ENCODE measurements at regions not wholly inside any gene's neighbourhood (a gene's known extent, or its start where the extent isn't known, plus 50 kb on each side); places are given as distances from the start of the nearest gene placed in this dataset.

- H3K4me3 Mint-ChIP-seq (ENCODE audit: low read depth) = no peak overlapping the region
- no peaks in the 10 kb centered on the region for H3K4me1 Mint-ChIP-seq (ENCODE audit: low read depth)
- H3K27ac Mint-ChIP-seq = no peak overlapping the region
- peaks cover 22% of the 10 kb centered on the region for H3K9me3 Mint-ChIP-seq
- DNase-seq (ENCODE audit: low spot score) = no peak
- no peaks in the 10 kb centered on the region for H3K36me3 Mint-ChIP-seq (ENCODE audit: low read depth)
- H3K27me3 Mint-ChIP-seq (ENCODE audit: low read depth) = no peaks in the 10 kb centered on the region
- intact Hi-C loops (cut with micrococcal nuclease) = no loop called here
Measured at GRCh38 chr14:30082486-30082885, 154.8 kb upstream of the PRKD1 start.

DNA sequence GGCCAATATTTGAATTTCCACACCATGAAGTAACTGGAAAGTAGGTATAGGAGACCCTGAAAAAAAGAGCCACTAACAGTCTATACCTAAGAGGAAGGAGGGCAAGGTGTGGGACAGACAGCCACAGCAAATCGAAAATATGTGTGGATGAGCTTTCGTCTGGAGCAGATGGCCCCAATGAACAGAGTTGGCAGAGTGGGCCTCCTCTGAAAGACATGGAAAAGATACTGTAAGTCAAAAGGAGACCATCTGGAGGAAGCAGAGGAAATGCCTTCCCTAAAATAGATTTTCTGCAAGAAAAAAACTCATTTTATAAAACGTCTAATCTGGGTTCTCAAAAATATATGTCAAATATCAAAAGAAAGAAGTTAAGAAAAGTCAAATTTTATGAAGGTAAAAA, 157.2 kb upstream of the PRKD1 start:
- H3K27ac Mint-ChIP-seq = no peak overlapping the region
- H3K27me3 Mint-ChIP-seq (ENCODE audit: low read depth) = no peaks in the 10 kb centered on the region
- H3K4me3 Mint-ChIP-seq (ENCODE audit: low read depth) = no peak overlapping the region
- H3K36me3 Mint-ChIP-seq (ENCODE audit: low read depth) = no peaks in the 10 kb centered on the region
- H3K9me3 Mint-ChIP-seq = peaks cover 40% of the 10 kb centered on the region
- intact Hi-C loops (cut with micrococcal nuclease) = no loop called here
- no peaks in the 10 kb centered on the region for H3K4me1 Mint-ChIP-seq (ENCODE audit: low read depth)
- no peak for DNase-seq (ENCODE audit: low spot score)

- DNase-seq (ENCODE audit: low spot score) = no peak
- H3K27me3 Mint-ChIP-seq (ENCODE audit: low read depth) = no peaks in the 10 kb centered on the region
- H3K36me3 Mint-ChIP-seq (ENCODE audit: low read depth) = no peaks in the 10 kb centered on the region
- intact Hi-C loops (cut with micrococcal nuclease) = no loop called here
- H3K4me3 Mint-ChIP-seq (ENCODE audit: low read depth) = no peak overlapping the region
- no peaks in the 10 kb centered on the region for H3K4me1 Mint-ChIP-seq (ENCODE audit: low read depth)
- H3K9me3 Mint-ChIP-seq = peaks cover 44% of the 10 kb centered on the region
- H3K27ac Mint-ChIP-seq = no peak overlapping the region
Measured at GRCh38 chr14:30085943-30086342, 158.3 kb upstream of the PRKD1 start.

DNA sequence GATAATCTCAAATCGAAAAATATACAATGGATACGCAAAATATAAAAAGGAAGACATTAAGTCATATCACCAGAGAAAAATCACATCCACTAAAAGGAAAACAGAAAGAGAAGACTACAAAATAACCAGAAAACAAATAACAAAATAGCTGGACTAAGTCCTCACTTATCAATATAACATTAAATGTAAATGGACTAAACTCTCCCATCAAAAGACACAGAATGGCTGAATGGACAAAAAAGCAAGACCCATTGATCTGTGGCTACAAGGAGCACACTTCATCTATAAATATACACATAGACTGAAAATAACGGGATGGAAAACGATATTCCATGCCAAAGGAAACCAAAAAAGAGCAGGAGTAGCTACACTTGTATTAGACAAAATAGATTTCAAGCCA, 161.0 kb upstream of the PRKD1 start:
- H3K4me1 Mint-ChIP-seq (ENCODE audit: low read depth) = no peaks in the 10 kb centered on the region
- no peaks in the 10 kb centered on the region for H3K27me3 Mint-ChIP-seq (ENCODE audit: low read depth)
- no peak overlapping the region for H3K4me3 Mint-ChIP-seq (ENCODE audit: low read depth)
- intact Hi-C loops (cut with micrococcal nuclease) = no loop called here
- no peaks in the 10 kb centered on the region for H3K36me3 Mint-ChIP-seq (ENCODE audit: low read depth)
- H3K27ac Mint-ChIP-seq = no peak overlapping the region
- peaks cover 64% of the 10 kb centered on the region for H3K9me3 Mint-ChIP-seq
- no peak for DNase-seq (ENCODE audit: low spot score)

GRCh38 chr14:30108975-30109700, 181.5 kb upstream of the PRKD1 start:
- H3K9me3 Mint-ChIP-seq = peaks cover 25% of the 10 kb centered on the region
- no peak for DNase-seq (ENCODE audit: low spot score)
- no peak overlapping the region for H3K27ac Mint-ChIP-seq
- intact Hi-C loops (cut with micrococcal nuclease) = no loop called here
- no peaks in the 10 kb centered on the region for H3K36me3 Mint-ChIP-seq (ENCODE audit: low read depth)
- no peak overlapping the region for H3K4me3 Mint-ChIP-seq (ENCODE audit: low read depth)
- no peaks in the 10 kb centered on the region for H3K27me3 Mint-ChIP-seq (ENCODE audit: low read depth)
- no peaks in the 10 kb centered on the region for H3K4me1 Mint-ChIP-seq (ENCODE audit: low read depth)

- Mint-ChIP-seq H3K4me3 (ENCODE audit: low read depth) (no peak overlapping the region), H3K9me3 (peaks cover 6% of the 10 kb centered on the region), H3K36me3 (ENCODE audit: low read depth) (no peaks in the 10 kb centered on the region), H3K4me1 (ENCODE audit: low read depth) (no peaks in the 10 kb centered on the region), H3K27me3 (ENCODE audit: low read depth) (no peaks in the 10 kb centered on the region), H3K27ac (no peak overlapping the region)
- intact Hi-C loops (cut with micrococcal nuclease) = no loop called here
- no peak for DNase-seq (ENCODE audit: low spot score)
Measured at GRCh38 chr14:30114051-30114450, 186.4 kb upstream of the PRKD1 start.

DNA sequence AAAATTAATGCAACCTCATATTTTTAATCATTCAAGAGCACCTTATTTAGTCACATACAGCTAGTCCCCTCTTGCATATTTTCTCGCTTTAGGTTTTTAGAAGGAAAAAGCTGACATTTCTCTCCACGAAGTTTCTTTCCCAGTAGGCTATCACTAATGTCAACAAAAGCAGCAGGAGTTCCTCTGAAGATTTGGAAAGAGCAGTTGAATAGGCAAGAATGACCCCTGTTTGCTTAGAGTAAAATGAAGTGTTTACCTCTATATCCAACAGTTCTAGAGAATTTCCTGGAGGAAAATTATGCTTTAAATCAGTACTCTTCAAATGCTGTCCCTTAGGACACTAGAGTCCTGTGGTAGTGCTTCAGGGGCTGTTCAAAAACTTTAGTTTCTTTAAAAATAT, 188.1 kb upstream of the PRKD1 start:
- Mint-ChIP-seq H3K36me3 (ENCODE audit: low read depth) (no peaks in the 10 kb centered on the region), H3K4me1 (ENCODE audit: low read depth) (no peaks in the 10 kb centered on the region), H3K27me3 (ENCODE audit: low read depth) (no peaks in the 10 kb centered on the region), H3K4me3 (ENCODE audit: low read depth) (no peak overlapping the region), H3K9me3 (peaks cover 3% of the 10 kb centered on the region), H3K27ac (no peak overlapping the region)
- DNase-seq (ENCODE audit: low spot score) = no peak
- intact Hi-C loops (cut with micrococcal nuclease) = no loop called here

- intact Hi-C loops (cut with micrococcal nuclease) = no loop called here
- Mint-ChIP-seq H3K9me3 (no peaks in the 10 kb centered on the region), H3K4me1 (ENCODE audit: low read depth) (no peaks in the 10 kb centered on the region), H3K27ac (no peak overlapping the region), H3K36me3 (ENCODE audit: low read depth) (no peaks in the 10 kb centered on the region), H3K4me3 (ENCODE audit: low read depth) (no peak overlapping the region), H3K27me3 (ENCODE audit: low read depth) (no peaks in the 10 kb centered on the region)
- DNase-seq (ENCODE audit: low spot score) = no peak
Measured at GRCh38 chr14:30118992-30119640, 191.5 kb upstream of the PRKD1 start.

DNA sequence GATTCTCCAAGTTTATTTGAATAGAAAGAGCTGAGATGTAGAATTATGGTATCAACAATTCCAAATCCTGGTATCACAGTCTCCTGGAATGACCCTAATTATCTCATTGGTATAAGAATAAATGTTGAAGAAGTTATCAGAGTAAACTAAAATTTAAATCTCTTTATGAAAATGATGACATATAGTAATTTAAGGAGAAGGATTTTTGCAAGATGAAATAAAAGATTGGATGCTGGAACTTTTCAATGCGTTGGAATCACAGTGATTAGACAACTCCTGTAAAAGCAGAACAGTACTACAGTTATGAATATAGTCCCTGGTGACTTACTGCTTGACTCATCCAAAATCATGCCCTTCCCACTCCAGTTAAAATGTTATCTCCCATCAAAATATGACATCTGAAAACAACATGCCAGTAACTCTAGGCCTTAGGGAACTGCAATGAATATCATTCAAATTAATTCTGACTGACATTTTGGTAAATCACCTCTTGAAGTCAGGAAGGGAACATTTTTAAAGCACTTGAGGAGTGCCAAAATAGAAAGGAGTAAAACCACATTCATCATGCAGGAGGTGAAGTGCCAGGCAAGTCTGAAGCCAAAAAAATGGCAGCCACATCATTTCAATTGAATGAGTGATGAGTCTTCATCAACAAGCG, 197.8 kb upstream of the PRKD1 start:
- H3K4me3 Mint-ChIP-seq (ENCODE audit: low read depth) = no peak overlapping the region
- H3K27me3 Mint-ChIP-seq (ENCODE audit: low read depth) = no peaks in the 10 kb centered on the region
- no peak overlapping the region for H3K27ac Mint-ChIP-seq
- H3K9me3 Mint-ChIP-seq = peaks cover 3% of the 10 kb centered on the region
- no peak for DNase-seq (ENCODE audit: low spot score)
- intact Hi-C loops (cut with micrococcal nuclease) = no loop called here
- H3K4me1 Mint-ChIP-seq (ENCODE audit: low read depth) = no peaks in the 10 kb centered on the region
- H3K36me3 Mint-ChIP-seq (ENCODE audit: low read depth) = no peaks in the 10 kb centered on the region

GRCh38 chr14:30129807-30130206, 202.2 kb upstream of the PRKD1 start:
- no peaks in the 10 kb centered on the region for H3K27me3 Mint-ChIP-seq (ENCODE audit: low read depth)
- peaks cover 3% of the 10 kb centered on the region for H3K9me3 Mint-ChIP-seq
- no peak overlapping the region for H3K4me3 Mint-ChIP-seq (ENCODE audit: low read depth)
- H3K36me3 Mint-ChIP-seq (ENCODE audit: low read depth) = no peaks in the 10 kb centered on the region
- H3K4me1 Mint-ChIP-seq (ENCODE audit: low read depth) = no peaks in the 10 kb centered on the region
- no peak overlapping the region for H3K27ac Mint-ChIP-seq
- DNase-seq (ENCODE audit: low spot score) = no peak
- intact Hi-C loops (cut with micrococcal nuclease) = no loop called here

DNA sequence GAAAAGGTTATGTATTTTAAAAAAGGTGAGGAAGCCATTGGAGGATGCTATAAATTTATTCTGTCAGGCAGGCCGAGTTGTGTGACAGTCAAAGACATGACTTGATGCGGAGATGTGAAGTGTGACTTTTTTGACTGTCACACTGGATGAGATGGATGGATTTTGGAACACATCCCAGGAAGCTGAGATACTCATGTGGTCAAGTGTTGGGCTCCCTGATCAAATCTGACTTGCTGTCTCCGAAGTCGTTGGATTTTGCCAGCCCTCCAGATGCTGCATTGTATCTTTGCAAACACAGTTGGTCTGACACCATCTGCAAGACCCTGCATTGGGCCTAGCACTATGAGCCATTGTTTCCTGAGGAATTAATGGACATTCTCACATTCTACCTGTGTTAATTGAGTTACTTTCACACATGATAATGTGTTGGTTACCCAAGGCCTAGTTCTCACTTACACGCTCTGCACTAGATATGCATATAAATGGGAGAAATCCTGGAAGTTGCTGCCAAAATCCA, 204.0 kb upstream of the PRKD1 start:
- intact Hi-C loops (cut with micrococcal nuclease) = no loop called here

GRCh38 chr14:30132196-30132595, 204.5 kb upstream of the PRKD1 start:
- no peak for DNase-seq (ENCODE audit: low spot score)
- Mint-ChIP-seq H3K4me1 (ENCODE audit: low read depth) (no peaks in the 10 kb centered on the region), H3K27ac (no peak overlapping the region), H3K36me3 (ENCODE audit: low read depth) (no peaks in the 10 kb centered on the region), H3K9me3 (peaks cover 3% of the 10 kb centered on the region), H3K4me3 (ENCODE audit: low read depth) (no peak overlapping the region), H3K27me3 (ENCODE audit: low read depth) (no peaks in the 10 kb centered on the region)
- intact Hi-C loops (cut with micrococcal nuclease) = no loop called here

More for the DNA sequence above, 204.0 kb upstream of the PRKD1 start:
- H3K4me1 Mint-ChIP-seq (ENCODE audit: low read depth) = no peaks in the 10 kb centered on the region
- H3K9me3 Mint-ChIP-seq = peaks cover 3% of the 10 kb centered on the region
- H3K4me3 Mint-ChIP-seq (ENCODE audit: low read depth) = no peak overlapping the region
- no peaks in the 10 kb centered on the region for H3K36me3 Mint-ChIP-seq (ENCODE audit: low read depth)
- DNase-seq (ENCODE audit: low spot score) = no peak
- H3K27ac Mint-ChIP-seq = no peak overlapping the region
- no peaks in the 10 kb centered on the region for H3K27me3 Mint-ChIP-seq (ENCODE audit: low read depth)

DNA sequence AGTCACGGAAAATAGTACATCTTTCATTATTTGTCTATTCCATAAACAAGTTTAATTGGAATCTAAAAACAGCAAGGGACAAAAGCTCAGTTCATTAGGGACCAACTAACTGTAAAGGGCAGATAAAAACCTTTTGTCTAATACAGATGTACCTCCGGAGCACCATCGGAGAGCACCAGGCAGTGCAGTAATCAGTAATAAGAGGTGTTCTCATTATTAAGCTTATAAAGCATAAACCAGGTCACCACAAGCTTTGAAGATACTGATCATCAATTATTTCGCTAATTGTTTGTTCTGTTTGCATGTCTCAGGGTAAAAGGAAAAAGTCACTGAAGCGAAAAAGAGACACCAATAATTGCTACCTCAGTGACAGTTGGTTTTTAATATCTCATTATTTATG, 207.3 kb upstream of the PRKD1 start:
- Mint-ChIP-seq H3K27me3 (ENCODE audit: low read depth) (no peaks in the 10 kb centered on the region), H3K9me3 (peaks cover 8% of the 10 kb centered on the region), H3K27ac (no peak overlapping the region), H3K4me3 (ENCODE audit: low read depth) (no peak overlapping the region), H3K4me1 (ENCODE audit: low read depth) (no peaks in the 10 kb centered on the region), H3K36me3 (ENCODE audit: low read depth) (no peaks in the 10 kb centered on the region)
- intact Hi-C loops (cut with micrococcal nuclease) = no loop called here
- DNase-seq (ENCODE audit: low spot score) = no peak

All from activated T-helper 2 cell treated with anti-CD3 and anti-CD28 coated beads, Interferon-gamma antibody, Interleukin-2, Interleukin-4, amounts not matched to agents 10 μg/mL and 5 μg/mL and 100 μg/mL, durations not matched to agents 14 hours and 24 hours and 36 hours (primary cell).